ENCODE measurements at regions not wholly inside any gene's neighbourhood (a gene's known extent, or its start where the extent isn't known, plus 50 kb on each side); places are given as distances from the start of the nearest gene placed in this dataset.

- H3K36me3 Mint-ChIP-seq: no peaks in the 10 kb centered on the region
- Histone ChIP-seq H2AFZ (ENCODE audit: insufficient read depth, low read depth, low read length, poor library complexity, severe bottlenecking) (no peak overlapping the region), H3K36me3 (replicated peaks in 1 of 2; ENCODE audit: control insufficient read depth in 1 of 2, insufficient read depth in 2 of 2, low read length in 2 of 2) (no peaks in the 10 kb centered on the region)
Observed at GRCh38 chr3:71868876-71869275, 83.9 kb upstream of the PROK2 start.

GRCh38 chr3:71865727-71866126, 80.8 kb upstream of the PROK2 start:
- no peaks in the 10 kb centered on the region for H4K20me1 ChIP-seq (ENCODE audit: insufficient read depth, low read length)
- Mint-ChIP-seq H3K27me3 (ENCODE audit: low read depth in 3 of 3) (peaks cover 9 to 33% (median 13%) of the 10 kb centered on the region in 3 donors), H3K36me3 (no peaks in the 10 kb centered on the region), H3K9me3 (peaks cover 0 to 7% (median 5%) of the 10 kb centered on the region in 7 donors), H3K4me3 (no peak overlapping the region), H3K4me1 (peaks cover 2% of the 10 kb centered on the region), H3K27ac (no peak overlapping the region)
- no peaks in the 10 kb centered on the region for H3K79me2 ChIP-seq (ENCODE audit: insufficient read depth, low read length)
- H3K9ac ChIP-seq (ENCODE audit: insufficient read depth, low read length, poor library complexity, severe bottlenecking): no peak overlapping the region
- WGBS (ENCODE audit: insufficient coverage): no CpG with 5 or more reads among the region's 2 CpGs
- H3K4me1 ChIP-seq (ENCODE audit: control insufficient read depth in 1 of 2, insufficient read depth in 2 of 2, low read length in 2 of 2): no peaks in the 10 kb centered on the region
- no peak overlapping the region for H3K4me2 ChIP-seq (replicated peaks; ENCODE audit: extremely low read depth, low read length, poor library complexity, severe bottlenecking)
- no peak overlapping the region for H3K4me3 ChIP-seq (replicated peaks in 1 of 3; ENCODE audit: low read depth in 2 of 3, low read length in 3 of 3)
- no peak overlapping the region for H3K27ac ChIP-seq (ENCODE audit: low read depth in 1 of 2, low read length in 2 of 2)
- intact Hi-C loops (cut with micrococcal nuclease): no loop called here
- peaks cover under 1 to 5% of the 10 kb centered on the region in 2 donors for H3K9me3 ChIP-seq (replicated peaks in 1 of 2; ENCODE audit: control insufficient read depth in 1 of 2, insufficient read depth in 1 of 2, low read length in 2 of 2)
- H3K27me3 ChIP-seq (ENCODE audit: control insufficient read depth in 2 of 2, insufficient read depth in 2 of 2, low read length in 2 of 2): peaks cover 5 to 6% of the 10 kb centered on the region in 2 donors
- DNase-seq: no peak
- no peak for TF ChIP-seq CTCF (IDR thresholded peaks at IDR 0.05)
- no peak overlapping the region for H2AFZ ChIP-seq (ENCODE audit: insufficient read depth, low read depth, low read length, poor library complexity, severe bottlenecking)
- H3K36me3 ChIP-seq (replicated peaks in 1 of 2; ENCODE audit: control insufficient read depth in 1 of 2, insufficient read depth in 2 of 2, low read length in 2 of 2): no peaks in the 10 kb centered on the region

More at GRCh38 chr3:71868876-71869275, 83.9 kb upstream of the PROK2 start:
- no peak overlapping the region for H3K4me2 ChIP-seq (replicated peaks; ENCODE audit: extremely low read depth, low read length, poor library complexity, severe bottlenecking)
- no peak overlapping the region for H3K9ac ChIP-seq (ENCODE audit: insufficient read depth, low read length, poor library complexity, severe bottlenecking)
- no peak for DNase-seq
- no peaks in the 10 kb centered on the region for H3K4me1 ChIP-seq (ENCODE audit: control insufficient read depth in 1 of 2, insufficient read depth in 2 of 2, low read length in 2 of 2)
- peaks cover 17 to 28% (median 20%) of the 10 kb centered on the region in 3 donors for H3K27me3 Mint-ChIP-seq (ENCODE audit: low read depth in 3 of 3)
- no peaks in the 10 kb centered on the region for H3K79me2 ChIP-seq (ENCODE audit: insufficient read depth, low read length)
- TF ChIP-seq CTCF (IDR thresholded peaks at IDR 0.05): no peak
- H3K9me3 Mint-ChIP-seq: peaks cover 0 to 3% (median 0%) of the 10 kb centered on the region in 7 donors
- peaks cover 3 to 10% of the 10 kb centered on the region in 2 donors for H3K27me3 ChIP-seq (ENCODE audit: control insufficient read depth in 2 of 2, insufficient read depth in 2 of 2, low read length in 2 of 2)
- no peak overlapping the region for H3K27ac ChIP-seq (ENCODE audit: low read depth in 1 of 2, low read length in 2 of 2)
- intact Hi-C loops (cut with micrococcal nuclease): no loop called here
- H3K4me3 ChIP-seq (replicated peaks in 1 of 3; ENCODE audit: low read depth in 2 of 3, low read length in 3 of 3): no peak overlapping the region
- no peaks in the 10 kb centered on the region for H4K20me1 ChIP-seq (ENCODE audit: insufficient read depth, low read length)
- H3K9me3 ChIP-seq (replicated peaks in 1 of 2; ENCODE audit: control insufficient read depth in 1 of 2, insufficient read depth in 1 of 2, low read length in 2 of 2): no peaks in the 10 kb centered on the region
- no peak overlapping the region for H3K4me3 Mint-ChIP-seq
- H3K4me1 Mint-ChIP-seq: peaks cover 8% of the 10 kb centered on the region
- no peak overlapping the region for H3K27ac Mint-ChIP-seq
- WGBS (ENCODE audit: insufficient coverage): no CpG with 5 or more reads among the region's 3 CpGs
